SK-N-SH (cell line): ENCODE measurements at regions not wholly inside any gene's neighbourhood (a gene's known extent, or its start where the extent isn't known, plus 50 kb on each side); places are given as distances from the start of the nearest gene placed in this dataset.

ENCODE experiments used
- CTCF ChIA-PET: fragments of 300-600, 350-600 bp; formaldehyde crosslinking; extraction: SDS; loops from one replicate; lab custom pipeline; 2021; lab: Yijun Ruan, JAX
- POLR2A ChIA-PET: fragments of 350-600 bp; sonication (Branson Sonifier 250); formaldehyde crosslinking; extraction: SDS; loops from one replicate; lab custom pipeline; 2020; ENCODE audit warnings: antibody characterized with exemption, inconsistent platforms; lab: Yijun Ruan, JAX
- DNase-seq: peaks from one replicate; pipeline ENCODE4 v3.0.0; 2012
- H2AFZ ChIP-seq: fragments of 200-600 bp; sonication (generic); 2 replicates; pipeline ENCODE4 v1.8.1; 2016; ENCODE audit warnings: antibody characterized with exemption, mild to moderate bottlenecking, low read depth
- H3F3A ChIP-seq: fragments of 200-600 bp; sonication (generic); replicated peaks from 2 replicates; pipeline ENCODE3; 2016; ENCODE audit warnings: antibody characterized with exemption, mild to moderate bottlenecking; ENCODE audit not compliant: insufficient read depth
- H3K27ac ChIP-seq, 2 experiments: fragments of 200-500 bp in 1 of 2; fragments of 200-600 bp in 1 of 2; sonication (Bioruptor generic) in 1 of 2; sonication (generic), shearing (Covaris generic) in 1 of 2; 2 replicates each; pipeline versions ENCODE4 v1.5.1 to v1.6.1; 2014 to 2016; ENCODE audit warnings: low read depth in 2 of 2, inconsistent platforms in 1 of 2, low read length in 1 of 2, mild to moderate bottlenecking in 1 of 2, mixed read lengths in 1 of 2
- H3K27me3 ChIP-seq: fragments of 200-600 bp; sonication (generic), shearing (Covaris generic); 2 replicates; pipeline ENCODE4 v1.6.1; 2016; ENCODE audit warnings: mixed run types; ENCODE audit not compliant: insufficient read depth
- H3K36me3 ChIP-seq, 2 experiments: fragments of 200-500 bp in 1 of 2; fragments of 200-600 bp in 1 of 2; sonication (Bioruptor generic) in 1 of 2; sonication (generic) in 1 of 2; replicated peaks in 1 of 2; 2 replicates each; pipeline versions ENCODE3 to v1.5.1; 2014 to 2016; ENCODE audit warnings: low read length in 1 of 2, mild to moderate bottlenecking in 1 of 2; ENCODE audit not compliant: insufficient read depth in 2 of 2, control insufficient read depth in 1 of 2
- H3K4me1 ChIP-seq, 2 experiments: fragments of 200-500 bp in 1 of 2; fragments of 200-600 bp in 1 of 2; sonication (Bioruptor generic) in 1 of 2; sonication (generic), shearing (Covaris generic) in 1 of 2; 2 replicates each; pipeline versions ENCODE4 v1.5.1 to v1.6.1; 2014 to 2016; ENCODE audit warnings: low read depth in 1 of 2, low read length in 1 of 2, mixed run types in 1 of 2; ENCODE audit not compliant: insufficient read depth in 2 of 2, control insufficient read depth in 1 of 2
- H3K4me2 ChIP-seq: fragments of 200-600 bp; sonication (generic), shearing (Covaris generic); 2 replicates; pipeline ENCODE4 v1.6.1; 2017; ENCODE audit warnings: mixed run types
- H3K4me3 ChIP-seq, 2 experiments: fragments of 200-500 bp in 1 of 2; fragments of 200-600 bp in 1 of 2; sonication (Bioruptor generic) in 1 of 2; sonication (generic), shearing (Covaris generic) in 1 of 2; 2 replicates each; pipeline versions ENCODE4 v1.5.1 to v1.8.1; 2014 to 2016; ENCODE audit warnings: low read depth in 2 of 2, inconsistent platforms in 1 of 2, low read length in 1 of 2, mild to moderate bottlenecking in 1 of 2, mixed read lengths in 1 of 2, moderate library complexity in 1 of 2
- H3K79me2 ChIP-seq: fragments of 200-600 bp; sonication (generic); 2 replicates; pipeline ENCODE4 v1.8.1; 2017; ENCODE audit warnings: mild to moderate bottlenecking; ENCODE audit not compliant: insufficient read depth
- H3K9ac ChIP-seq: fragments of 200-600 bp; sonication (generic); 2 replicates; pipeline ENCODE4 v1.6.1; 2017; ENCODE audit warnings: mixed run types
- H3K9me2 ChIP-seq: fragments of 200-600 bp; sonication (generic); 2 replicates; pipeline ENCODE4 v1.6.1; 2017; ENCODE audit warnings: mixed run types
- H3K9me3 ChIP-seq: fragments of 200-600 bp; sonication (generic); 2 replicates; pipeline ENCODE4 v1.6.1; 2017; ENCODE audit warnings: mixed run types, mild to moderate bottlenecking, moderate library complexity
- H4K20me1 ChIP-seq: fragments of 200-600 bp; sonication (generic); 2 replicates; pipeline ENCODE4 v1.6.1; 2017; ENCODE audit warnings: mild to moderate bottlenecking, mixed run types; ENCODE audit not compliant: insufficient read depth
- CHD2 ChIP-seq: fragments of 150-350 bp; IDR thresholded peaks from 2 replicates; pipeline ENCODE4 v1.6.1; 2018; ENCODE audit warnings: low read length; ENCODE audit not compliant: partially characterized antibody
- CTCF ChIP-seq: fragments of 200-600 bp; sonication (generic); IDR thresholded peaks from 2 replicates; pipeline ENCODE4 v1.6.1; 2017; ENCODE audit warnings: antibody characterized with exemption, mild to moderate bottlenecking, moderate library complexity
- EP300 ChIP-seq, 2 experiments: IDR thresholded peaks; 2 replicates each; pipeline versions ENCODE4 v1.4.0 to v1.6.1; 2012; ENCODE audit warnings: borderline replicate concordance in 1 of 2, low read depth in 1 of 2, low read length in 1 of 2
- EZH2phosphoT487 ChIP-seq: fragments of 200-600 bp; sonication (generic); IDR thresholded peaks from 2 replicates; pipeline ENCODE4 v1.6.1; 2017; ENCODE audit warnings: low read depth, mixed run types, mild to moderate bottlenecking, antibody characterized with exemption, moderate library complexity, borderline replicate concordance
- FOSL2 ChIP-seq: IDR thresholded peaks from 2 replicates; pipeline ENCODE4 v1.4.0; 2012; ENCODE audit warnings: low read depth, mild to moderate bottlenecking, moderate library complexity, borderline replicate concordance
- FOXJ3 ChIP-seq: sonication (generic); formaldehyde crosslinking; IDR thresholded peaks from 2 replicates; pipeline ENCODE4 v1.5.1; 2020; ENCODE audit warnings: mild to moderate bottlenecking, missing genetic modification reagents
- GABPA ChIP-seq: IDR thresholded peaks from 2 replicates; pipeline ENCODE4 v1.4.0; 2012; ENCODE audit warnings: low read depth, mild to moderate bottlenecking
- GATA2 ChIP-seq: sonication (generic); formaldehyde crosslinking; IDR thresholded peaks from 2 replicates; pipeline ENCODE4 v1.5.0; 2020; ENCODE audit warnings: mild to moderate bottlenecking, missing genetic modification reagents
- MEF2A ChIP-seq: IDR thresholded peaks from 2 replicates; pipeline ENCODE4 v1.4.0; 2012; ENCODE audit warnings: low read depth, borderline replicate concordance
- MXI1 ChIP-seq: IDR thresholded peaks from 2 replicates; pipeline ENCODE4 v1.6.1; 2012; ENCODE audit warnings: mild to moderate bottlenecking, low read depth, low read length, improper control_type of control experiment
- NRF1 ChIP-seq: IDR thresholded peaks from 2 replicates; pipeline ENCODE4 v1.6.1; 2012; ENCODE audit warnings: low read depth, mild to moderate bottlenecking, low read length
- POLR2AphosphoS5 ChIP-seq: IDR thresholded peaks from 2 replicates; pipeline ENCODE4 v1.6.1; 2012; ENCODE audit warnings: low read depth, low read length
- RXRA ChIP-seq: IDR thresholded peaks from 2 replicates; pipeline ENCODE4 v1.4.0; 2012; ENCODE audit warnings: low read depth, mild to moderate bottlenecking, borderline replicate concordance
- TAF1 ChIP-seq: IDR thresholded peaks from 2 replicates; pipeline ENCODE4 v1.6.1; 2012; ENCODE audit warnings: low read depth, mild to moderate bottlenecking, low read length, moderate library complexity, borderline replicate concordance
- USF1 ChIP-seq: IDR thresholded peaks from 2 replicates; pipeline ENCODE4 v1.4.0; 2012; ENCODE audit warnings: low read depth, borderline replicate concordance
- USF2 ChIP-seq: fragments of 150-350 bp; IDR thresholded peaks from 2 replicates; pipeline ENCODE4 v1.6.1; 2017; ENCODE audit warnings: antibody characterized with exemption, low read length, low read depth, borderline replicate concordance
- YY1 ChIP-seq: IDR thresholded peaks from 2 replicates; pipeline ENCODE4 v1.4.0; 2012; ENCODE audit warnings: low read depth, mild to moderate bottlenecking
- WGBS: methylation state at CpG from one replicate; pipeline ENCODE4 v1.1.6; 2017; ENCODE audit warnings: low lambda C conversion rate; 5-methylcytosine and 5-hydroxymethylcytosine counted together

- H2AFZ ChIP-seq: no peak overlapping the region
- no peak overlapping the region for H3K4me2 ChIP-seq
- no peaks in the 10 kb centered on the region for H4K20me1 ChIP-seq
- H3K27ac ChIP-seq: no peak overlapping the region
- ChIA-PET CTCF (interaction anchor here (1.2 to 6.7 kb wide), 4 partner anchors 12 to 1438 kb away, joined by 3 to 44 read pairs (median 16); no protein-coding TSS in a partner anchor), POLR2A (no interaction called here)
- peaks cover 0 to 26% of the 10 kb centered on the region in 2 experiments; a peak in 1 of 4 replicates for H3K4me1 ChIP-seq
- no peaks in the 10 kb centered on the region for H3K36me3 ChIP-seq
- H3K9me3 ChIP-seq: no peaks in the 10 kb centered on the region
- DNase-seq: no peak
- no peaks in the 10 kb centered on the region for H3K27me3 ChIP-seq
- H3F3A ChIP-seq: no peaks in the 10 kb centered on the region
- no peak overlapping the region for H3K9ac ChIP-seq
- no peak overlapping the region for H3K4me3 ChIP-seq
- H3K9me2 ChIP-seq: no peaks in the 10 kb centered on the region
- 35% methylated on average over 5 of the region's 5 CpGs for WGBS
- no peaks in the 10 kb centered on the region for H3K79me2 ChIP-seq
- TF ChIP-seq USF1 (no peak), POLR2AphosphoS5 (no peak), USF2 (no peak), GABPA (no peak), YY1 (no peak), RXRA (no peak), CTCF (no peak), FOXJ3 (CRISPR knock-in tag) (no peak), EZH2phosphoT487 (no peak), FOSL2 (no peak), GATA2 (CRISPR knock-in tag) (no peak), NRF1 (no peak), MEF2A (no peak), CHD2 (no peak), MXI1 (no peak), TAF1 (no peak), EP300 (IDR thresholded peaks at IDR 0.05; ENCODE audit: borderline replicate concordance in 1 of 2, low read depth in 1 of 2, low read length in 1 of 2) (no peak)
Measured at GRCh38 chr20:41750137-41750536, 132.0 kb upstream of the CHD6 start.
